ENCODE measurements at regions not wholly inside any gene's neighbourhood (a gene's known extent, or its start where the extent isn't known, plus 50 kb on each side); places are given as distances from the start of the nearest gene placed in this dataset.

DNA sequence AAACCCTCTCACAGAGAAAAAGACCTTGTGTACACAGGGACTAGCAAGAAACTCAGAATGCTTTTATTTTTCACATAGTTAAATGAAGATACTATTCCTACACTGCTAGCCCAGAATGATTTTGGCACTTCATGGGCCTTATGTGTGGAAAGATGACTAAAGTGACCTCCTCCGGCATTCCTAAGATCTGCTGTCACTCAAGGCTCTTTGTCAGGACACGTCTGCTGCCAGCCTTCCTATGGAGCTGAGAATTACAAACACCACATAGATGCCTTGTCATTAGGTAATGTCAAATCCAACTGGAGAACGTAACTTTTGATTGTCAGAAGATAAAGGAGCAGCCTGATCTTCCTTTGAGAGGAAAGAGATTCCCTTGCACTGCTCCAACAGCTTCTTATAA, 249.1 kb downstream of the FAT3 start:
- DNase-seq (no peak), ATAC-seq (no peak)
- Mint-ChIP-seq H3K4me3 (no peak overlapping the region), H3K9me3 (peaks cover 4 to 8% of the 10 kb centered on the region in 2 donors), H3K4me1 (no peaks in the 10 kb centered on the region), H3K36me3 (no peaks in the 10 kb centered on the region), H3K27ac (no peak overlapping the region), H3K27me3 (ENCODE audit: low read depth in 2 of 2) (no peaks in the 10 kb centered on the region)
- Histone ChIP-seq H3K4me3 (ENCODE audit: low read length) (no peak overlapping the region), H3K27me3 (ENCODE audit: control insufficient read depth, insufficient read depth, low read length) (no peaks in the 10 kb centered on the region), H3K4me1 (ENCODE audit: control insufficient read depth, insufficient read depth, low read length) (no peaks in the 10 kb centered on the region), H3K36me3 (ENCODE audit: control insufficient read depth, insufficient read depth, low read length) (no peaks in the 10 kb centered on the region), H3K27ac (ENCODE audit: low read length) (no peak overlapping the region), H3K9me3 (ENCODE audit: control insufficient read depth, insufficient read depth, low read length) (no peaks in the 10 kb centered on the region)
- intact Hi-C loops (cut with micrococcal nuclease): no loop called here
- WGBS (ENCODE audit: insufficient coverage): 81% methylated on average over 3 of the region's 3 CpGs
- TF ChIP-seq, protein P1, sequence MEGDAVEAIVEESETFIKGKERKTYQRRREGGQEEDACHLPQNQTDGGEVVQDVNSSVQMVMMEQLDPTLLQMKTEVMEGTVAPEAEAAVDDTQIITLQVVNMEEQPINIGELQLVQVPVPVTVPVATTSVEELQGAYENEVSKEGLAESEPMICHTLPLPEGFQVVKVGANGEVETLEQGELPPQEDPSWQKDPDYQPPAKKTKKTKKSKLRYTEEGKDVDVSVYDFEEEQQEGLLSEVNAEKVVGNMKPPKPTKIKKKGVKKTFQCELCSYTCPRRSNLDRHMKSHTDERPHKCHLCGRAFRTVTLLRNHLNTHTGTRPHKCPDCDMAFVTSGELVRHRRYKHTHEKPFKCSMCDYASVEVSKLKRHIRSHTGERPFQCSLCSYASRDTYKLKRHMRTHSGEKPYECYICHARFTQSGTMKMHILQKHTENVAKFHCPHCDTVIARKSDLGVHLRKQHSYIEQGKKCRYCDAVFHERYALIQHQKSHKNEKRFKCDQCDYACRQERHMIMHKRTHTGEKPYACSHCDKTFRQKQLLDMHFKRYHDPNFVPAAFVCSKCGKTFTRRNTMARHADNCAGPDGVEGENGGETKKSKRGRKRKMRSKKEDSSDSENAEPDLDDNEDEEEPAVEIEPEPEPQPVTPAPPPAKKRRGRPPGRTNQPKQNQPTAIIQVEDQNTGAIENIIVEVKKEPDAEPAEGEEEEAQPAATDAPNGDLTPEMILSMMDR (IDR thresholded peaks at IDR 0.05): no peak

DNA sequence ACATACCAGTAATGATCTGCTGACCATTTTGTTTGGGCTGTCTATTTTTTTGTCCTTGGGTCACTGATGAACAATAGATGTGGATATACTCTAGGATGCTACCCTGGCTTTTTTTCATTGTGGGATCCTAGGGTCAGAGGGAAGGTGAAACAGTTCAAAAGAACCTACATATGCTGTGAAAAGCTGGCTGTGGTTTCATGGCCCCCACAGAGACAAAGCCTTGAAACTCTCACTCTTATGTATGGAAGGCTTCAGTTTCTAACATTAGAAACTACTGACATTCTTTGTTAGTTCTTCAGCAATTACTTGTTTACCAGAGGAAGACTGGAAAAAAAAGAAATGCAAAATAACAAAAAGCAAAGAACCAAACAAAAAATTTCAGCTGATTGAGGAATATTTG, 250.7 kb downstream of the FAT3 start:
- no peaks in the 10 kb centered on the region for H3K27me3 Mint-ChIP-seq (ENCODE audit: low read depth in 2 of 2)

DNA sequence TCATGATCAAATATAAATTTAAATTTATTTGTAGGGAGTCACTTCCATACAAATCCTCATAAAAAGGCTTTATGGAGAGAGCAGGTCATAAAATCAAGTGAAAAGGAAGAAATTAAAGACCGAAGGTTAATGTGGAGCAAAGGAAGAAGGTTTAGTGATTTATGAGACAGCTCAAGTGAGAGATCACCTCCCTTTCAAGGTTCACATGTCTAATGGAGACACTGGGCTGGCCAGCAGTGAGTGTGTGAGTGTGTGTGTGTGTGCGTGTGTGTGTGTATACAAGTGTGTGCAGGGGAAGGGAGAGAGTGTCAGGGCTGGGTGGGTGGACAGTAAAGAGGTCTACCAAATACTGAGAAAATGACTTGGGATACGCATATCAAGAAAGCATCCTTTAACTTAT, 251.2 kb downstream of the FAT3 start:
- no peaks in the 10 kb centered on the region for H3K36me3 ChIP-seq (ENCODE audit: control insufficient read depth, insufficient read depth, low read length)
- ATAC-seq (no peak), DNase-seq (no peak)
- H3K27me3 ChIP-seq (ENCODE audit: control insufficient read depth, insufficient read depth, low read length): no peaks in the 10 kb centered on the region
- Mint-ChIP-seq H3K4me3 (no peak overlapping the region), H3K27ac (no peak overlapping the region), H3K27me3 (ENCODE audit: low read depth in 2 of 2) (no peaks in the 10 kb centered on the region), H3K36me3 (no peaks in the 10 kb centered on the region), H3K9me3 (peaks cover 4 to 16% of the 10 kb centered on the region in 2 donors), H3K4me1 (no peaks in the 10 kb centered on the region)
- no peak overlapping the region for H3K27ac ChIP-seq (ENCODE audit: low read length)
- H3K4me1 ChIP-seq (ENCODE audit: control insufficient read depth, insufficient read depth, low read length): no peaks in the 10 kb centered on the region
- intact Hi-C loops (cut with micrococcal nuclease): no loop called here
- TF ChIP-seq, protein P1 (IDR thresholded peaks at IDR 0.05): no peak
- no peaks in the 10 kb centered on the region for H3K9me3 ChIP-seq (ENCODE audit: control insufficient read depth, insufficient read depth, low read length)
- 76% methylated on average over 3 of the region's 3 CpGs for WGBS (ENCODE audit: insufficient coverage)
- H3K4me3 ChIP-seq (ENCODE audit: low read length): no peak overlapping the region

More for the DNA sequence above, 250.7 kb downstream of the FAT3 start:
- Mint-ChIP-seq H3K4me1 (no peaks in the 10 kb centered on the region), H3K36me3 (no peaks in the 10 kb centered on the region), H3K27ac (no peak overlapping the region), H3K9me3 (peaks cover 4 to 14% of the 10 kb centered on the region in 2 donors), H3K4me3 (no peak overlapping the region)
- H3K27ac ChIP-seq (ENCODE audit: low read length): no peak overlapping the region
- intact Hi-C loops (cut with micrococcal nuclease): no loop called here
- no peak for ATAC-seq
- no peaks in the 10 kb centered on the region for H3K4me1 ChIP-seq (ENCODE audit: control insufficient read depth, insufficient read depth, low read length)
- TF ChIP-seq, protein P1 (IDR thresholded peaks at IDR 0.05): no peak
- no peaks in the 10 kb centered on the region for H3K27me3 ChIP-seq (ENCODE audit: control insufficient read depth, insufficient read depth, low read length)
- no peak for DNase-seq
- no peaks in the 10 kb centered on the region for H3K9me3 ChIP-seq (ENCODE audit: control insufficient read depth, insufficient read depth, low read length)
- H3K36me3 ChIP-seq (ENCODE audit: control insufficient read depth, insufficient read depth, low read length): no peaks in the 10 kb centered on the region
- H3K4me3 ChIP-seq (ENCODE audit: low read length): no peak overlapping the region

DNA sequence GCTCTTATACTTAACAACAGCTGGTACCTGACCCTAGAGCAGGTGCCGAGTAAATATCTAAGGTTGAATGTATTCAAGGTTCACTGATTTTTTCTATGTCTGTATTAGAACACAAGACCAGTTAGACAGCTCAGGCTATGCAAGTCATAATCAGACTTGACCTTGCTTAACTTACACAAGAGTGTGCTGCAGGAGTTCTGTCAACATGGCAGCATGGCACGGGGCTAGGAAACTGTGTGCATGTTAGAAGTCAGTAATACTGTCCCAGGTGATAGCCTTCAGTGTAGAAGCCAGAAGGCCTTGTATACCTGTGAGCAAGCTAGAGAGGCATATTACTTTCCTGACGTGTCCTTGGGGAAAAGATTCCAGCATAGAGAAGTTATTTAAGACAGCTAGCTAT, 253.1 kb downstream of the FAT3 start:
- TF ChIP-seq, protein P1 (IDR thresholded peaks at IDR 0.05): no peak
- DNase-seq (no peak), ATAC-seq (no peak)
- H3K27me3 ChIP-seq (ENCODE audit: control insufficient read depth, insufficient read depth, low read length): no peaks in the 10 kb centered on the region
- H3K4me3 Mint-ChIP-seq: no peak overlapping the region
- H3K36me3 ChIP-seq (ENCODE audit: control insufficient read depth, insufficient read depth, low read length): no peaks in the 10 kb centered on the region
- intact Hi-C loops (cut with micrococcal nuclease): no loop called here
- H3K27ac Mint-ChIP-seq: no peak overlapping the region
- no peak overlapping the region for H3K27ac ChIP-seq (ENCODE audit: low read length)
- H3K4me1 ChIP-seq (ENCODE audit: control insufficient read depth, insufficient read depth, low read length): no peaks in the 10 kb centered on the region
- WGBS (ENCODE audit: insufficient coverage): 94% methylated on average over 3 of the region's 3 CpGs
- no peak overlapping the region for H3K4me3 ChIP-seq (ENCODE audit: low read length)
- no peaks in the 10 kb centered on the region for H3K4me1 Mint-ChIP-seq
- no peaks in the 10 kb centered on the region for H3K9me3 ChIP-seq (ENCODE audit: control insufficient read depth, insufficient read depth, low read length)
- H3K9me3 Mint-ChIP-seq: peaks cover 6 to 16% of the 10 kb centered on the region in 2 donors
- no peaks in the 10 kb centered on the region for H3K36me3 Mint-ChIP-seq
- H3K27me3 Mint-ChIP-seq (ENCODE audit: low read depth in 2 of 2): no peaks in the 10 kb centered on the region
